Mucosa of gallbladder (tissue), 1 donor: ENCODE measurements at regions not wholly inside any gene's neighbourhood (a gene's known extent, or its start where the extent isn't known, plus 50 kb on each side); places are given as distances from the start of the nearest gene placed in this dataset.

ENCODE experiments used
- DNase-seq: peaks from one replicate; pipeline ENCODE4 v3.0.0-alpha.2; 2020; ENCODE audit warnings: low spot score
- donor health status: DM: no; HTN: no; CAD: no.

GRCh38 chr1:2933431-2934155 lies 87.7 kb upstream of the ACTRT2 start:
- no peak for DNase-seq

GRCh38 chr1:2934156-2934540 lies 87.1 kb upstream of the ACTRT2 start:
- no peak for DNase-seq

- DNase-seq, result no peak
These were observed 86.6 kb upstream of the ACTRT2 start for GRCh38 chr1:2934642-2935081.

- DNase-seq, result no peak
These were observed 86.1 kb upstream of the ACTRT2 start for GRCh38 chr1:2935184-2935583.

GRCh38 chr1:2935751-2936390 lies 85.4 kb upstream of the ACTRT2 start:
- DNase-seq, result no peak

GRCh38 chr1:2936559-2937515 lies 84.4 kb upstream of the ACTRT2 start:
- no peak for DNase-seq

GRCh38 chr1:2937805-2938204 lies 83.5 kb upstream of the ACTRT2 start:
- DNase-seq, result no peak

GRCh38 chr1:2939041-2939552 lies 82.2 kb upstream of the ACTRT2 start:
- DNase-seq, result no peak

- DNase-seq, result no peak
These were observed 81.1 kb upstream of the ACTRT2 start for GRCh38 chr1:2940178-2940577.

GRCh38 chr1:2941040-2941439 lies 80.2 kb upstream of the ACTRT2 start:
- DNase-seq, result no peak

- no peak for DNase-seq
These were observed 79.4 kb upstream of the ACTRT2 start for GRCh38 chr1:2941907-2942306.

GRCh38 chr1:2942410-2942809 lies 78.9 kb upstream of the ACTRT2 start:
- no peak for DNase-seq

- no peak for DNase-seq
These were observed 77.5 kb upstream of the ACTRT2 start for GRCh38 chr1:2943686-2944260.

- no peak for DNase-seq
These were observed 76.6 kb upstream of the ACTRT2 start for GRCh38 chr1:2944705-2945104.

GRCh38 chr1:2945821-2946231 lies 75.4 kb upstream of the ACTRT2 start:
- no peak for DNase-seq

GRCh38 chr1:2946291-2946690 lies 75.0 kb upstream of the ACTRT2 start:
- DNase-seq, result no peak

- DNase-seq, result no peak
These were observed 74.1 kb upstream of the ACTRT2 start for GRCh38 chr1:2946999-2947690.

- DNase-seq, result no peak
These were observed 73.1 kb upstream of the ACTRT2 start for GRCh38 chr1:2948001-2948750.

- DNase-seq, result no peak
These were observed 72.3 kb upstream of the ACTRT2 start for GRCh38 chr1:2948751-2949680.
